GM18868 (cell line): ENCODE measurements at regions not wholly inside any gene's neighbourhood (a gene's known extent, or its start where the extent isn't known, plus 50 kb on each side); places are given as distances from the start of the nearest gene placed in this dataset.
A peak's percentile ranks its signal among the peaks of the same experiment; 100 is the strongest.
"Not testable (repeated sequence)": the region's sequence is repeated elsewhere in the genome, so short reads cannot be mapped to it uniquely, and the experiment has no call there.

Experiments
- ATAC-seq: cut with Tn5 transposase; IDR thresholded peaks from one replicate; pipeline ENCODE4 v1.9.1; 2021; ENCODE audit warnings: mild to moderate bottlenecking, moderate library complexity; ENCODE audit not compliant: unreplicated experiment

DNA sequence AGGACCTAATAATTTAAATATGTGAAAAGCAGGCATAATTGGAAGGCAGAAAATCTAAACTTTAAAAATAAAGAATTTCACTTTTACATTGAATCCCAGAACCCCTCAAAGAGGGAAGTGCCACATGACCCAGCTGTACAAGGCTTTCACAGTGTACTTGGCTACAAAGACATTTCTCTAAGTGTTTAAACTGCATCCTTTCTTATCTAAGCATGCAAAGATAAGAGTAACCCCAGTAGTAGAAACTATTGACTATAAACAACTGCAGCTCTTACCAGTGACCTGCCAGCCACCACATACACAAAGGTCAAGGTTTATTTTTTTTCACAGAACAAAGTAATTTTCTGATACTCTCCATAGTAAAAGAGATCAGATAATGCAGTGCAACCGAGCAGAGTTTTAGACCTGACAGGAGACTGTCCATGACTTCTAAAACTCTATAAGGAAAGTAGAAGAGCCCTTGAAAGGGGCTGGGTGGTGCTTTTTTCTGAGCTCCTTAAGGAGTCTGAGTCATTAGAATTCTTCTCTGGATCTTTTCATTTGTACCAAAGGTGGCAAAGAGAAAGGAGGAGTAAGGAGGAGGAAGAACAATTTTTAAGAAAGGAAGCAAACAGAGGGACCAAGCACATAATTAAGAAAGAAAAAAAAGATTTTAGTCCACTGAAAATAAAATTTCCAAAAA lies 750.6 kb downstream of the PRIM2 start:
- ATAC-seq = not testable (repeated sequence)

GRCh38 chr6:58073263-58073662 lies 755.8 kb downstream of the PRIM2 start:
- no peak for ATAC-seq

DNA sequence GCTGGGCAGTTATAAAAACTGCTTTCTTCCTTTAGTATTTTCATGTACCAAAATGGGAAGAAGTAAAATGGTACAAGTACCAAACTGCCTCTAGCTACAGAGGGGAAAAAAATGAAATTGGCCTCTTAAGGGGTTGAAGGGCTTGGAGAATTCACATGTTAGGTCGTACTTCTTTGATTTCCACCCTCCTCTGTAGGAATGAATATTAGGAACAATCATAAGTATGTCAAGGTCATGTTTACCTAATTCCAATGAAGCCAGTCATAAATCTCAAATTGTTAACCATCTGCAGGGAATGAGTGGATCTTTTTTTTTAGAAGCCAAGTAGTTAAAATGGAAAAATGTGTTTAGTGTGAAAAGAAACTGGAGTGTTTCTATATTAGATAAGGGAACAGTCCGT lies 772.6 kb downstream of the PRIM2 start:
- not testable (repeated sequence) for ATAC-seq

GRCh38 chr6:58097251-58097650 lies 779.8 kb downstream of the PRIM2 start:
- not testable (repeated sequence) for ATAC-seq

DNA sequence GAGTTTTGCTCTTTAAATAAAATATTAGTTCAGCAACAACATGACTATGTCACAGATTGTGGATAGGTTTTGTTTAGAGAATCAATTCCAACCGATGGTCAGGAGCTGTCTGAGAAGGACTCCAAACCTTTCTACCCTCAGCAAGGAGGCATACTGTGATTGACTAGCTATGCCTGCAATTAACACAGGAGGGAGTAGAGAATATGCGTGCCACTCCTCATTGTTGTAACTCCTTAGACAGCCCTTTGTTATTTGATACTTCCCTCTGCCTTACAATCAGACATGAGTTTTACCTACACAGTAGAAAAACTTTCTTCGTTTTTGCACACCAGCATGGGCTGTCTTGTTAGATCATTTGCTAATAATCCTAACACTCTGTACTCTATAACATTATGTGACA lies 796.5 kb downstream of the PRIM2 start:
- no peak for ATAC-seq

- not testable (repeated sequence) for ATAC-seq
These were observed 799.7 kb downstream of the PRIM2 start for GRCh38 chr6:58117162-58117561.

GRCh38 chr6:58121616-58122015 lies 804.2 kb downstream of the PRIM2 start:
- not testable (repeated sequence) for ATAC-seq

- ATAC-seq = not testable (repeated sequence)
These were observed 806.3 kb downstream of the PRIM2 start for GRCh38 chr6:58123770-58124169.

DNA sequence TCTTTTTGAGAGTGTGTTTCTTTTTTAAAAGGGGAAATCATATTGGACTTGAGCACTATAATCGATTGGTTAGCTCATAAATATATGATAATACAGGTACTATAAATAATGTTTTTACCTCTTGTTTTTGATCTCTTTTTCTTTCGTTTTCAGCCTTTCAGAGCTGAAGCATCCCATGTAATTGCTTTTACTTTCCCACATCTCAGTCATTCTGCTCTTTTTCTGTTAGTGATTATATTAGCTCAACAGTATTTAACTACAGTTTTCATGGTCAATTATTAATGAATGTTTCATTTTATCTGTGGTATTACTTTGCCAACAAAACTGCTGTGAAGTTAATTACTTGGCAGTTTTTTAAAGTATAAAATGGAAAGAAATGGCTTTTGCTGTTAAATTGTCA lies 811.1 kb downstream of the PRIM2 start:
- ATAC-seq = not testable (repeated sequence)

DNA sequence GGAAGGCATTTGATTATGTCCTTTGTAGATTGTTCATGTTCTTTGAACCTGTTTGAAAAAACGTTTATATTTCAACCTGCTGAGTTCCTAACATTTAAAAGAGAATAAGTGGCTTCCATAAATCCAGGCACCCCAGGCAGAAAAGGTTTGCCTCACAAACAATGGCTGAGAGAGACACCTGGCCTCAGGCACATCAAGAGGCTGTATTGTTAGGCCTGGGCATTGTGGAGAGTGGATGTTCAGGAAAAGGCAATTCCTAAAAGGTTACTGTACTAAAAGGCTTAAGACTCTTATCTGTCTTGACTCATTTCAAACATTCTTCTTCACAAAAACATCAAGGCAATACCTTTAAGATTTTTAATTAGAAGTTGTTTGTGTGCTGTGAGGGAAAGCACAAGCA lies 811.7 kb downstream of the PRIM2 start:
- ATAC-seq = not testable (repeated sequence)

DNA sequence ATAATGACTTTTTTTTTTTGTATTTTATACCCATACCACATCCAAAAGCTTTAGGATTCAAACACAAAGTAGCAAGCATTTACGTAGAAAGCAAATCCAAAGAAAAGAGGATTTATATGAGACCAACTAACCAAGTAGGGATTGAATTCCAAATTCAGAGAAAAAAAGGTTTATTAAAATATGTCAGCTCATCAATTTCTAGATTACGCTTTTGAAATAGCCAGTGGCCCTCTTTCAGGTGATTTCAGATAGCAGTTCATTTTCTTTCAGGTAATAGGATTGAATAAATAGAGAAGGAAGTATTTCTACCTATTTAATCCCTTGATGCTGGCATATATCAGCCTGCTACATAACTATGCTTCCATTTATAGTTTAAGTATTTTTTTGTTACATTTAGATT lies 822.3 kb downstream of the PRIM2 start:
- ATAC-seq = not testable (repeated sequence)

GRCh38 chr6:58171025-58171424 lies 853.6 kb downstream of the PRIM2 start:
- ATAC-seq = not testable (repeated sequence)

- peak; percentile 80 for ATAC-seq
These were observed 864.2 kb downstream of the PRIM2 start for GRCh38 chr6:58181557-58182065.

DNA sequence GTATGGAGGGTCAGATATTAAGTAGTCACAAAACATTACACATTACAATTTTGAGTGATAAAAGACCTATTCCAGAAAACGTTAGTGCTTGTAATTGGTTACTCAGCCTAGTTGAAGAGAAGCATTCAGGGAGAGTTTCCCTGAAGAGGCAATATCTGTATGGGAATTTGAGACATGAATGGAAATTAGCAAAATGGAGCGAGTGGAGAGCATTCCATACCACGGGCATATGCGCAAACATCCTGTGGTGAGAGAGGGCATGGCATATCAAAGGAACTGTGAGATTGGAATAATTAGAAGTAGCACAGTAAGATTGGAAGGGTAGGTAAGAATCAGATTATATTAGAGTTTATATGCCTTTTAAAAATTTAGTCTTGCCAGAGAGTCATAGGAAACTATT lies 867.9 kb downstream of the PRIM2 start:
- ATAC-seq = not testable (repeated sequence)

GRCh38 chr6:58193209-58193608 lies 875.8 kb downstream of the PRIM2 start:
- ATAC-seq = not testable (repeated sequence)

GRCh38 chr6:58198301-58198700 lies 880.9 kb downstream of the PRIM2 start:
- no peak for ATAC-seq

- ATAC-seq = not testable (repeated sequence)
These were observed 919.7 kb downstream of the PRIM2 start for GRCh38 chr6:58237124-58237523.

DNA sequence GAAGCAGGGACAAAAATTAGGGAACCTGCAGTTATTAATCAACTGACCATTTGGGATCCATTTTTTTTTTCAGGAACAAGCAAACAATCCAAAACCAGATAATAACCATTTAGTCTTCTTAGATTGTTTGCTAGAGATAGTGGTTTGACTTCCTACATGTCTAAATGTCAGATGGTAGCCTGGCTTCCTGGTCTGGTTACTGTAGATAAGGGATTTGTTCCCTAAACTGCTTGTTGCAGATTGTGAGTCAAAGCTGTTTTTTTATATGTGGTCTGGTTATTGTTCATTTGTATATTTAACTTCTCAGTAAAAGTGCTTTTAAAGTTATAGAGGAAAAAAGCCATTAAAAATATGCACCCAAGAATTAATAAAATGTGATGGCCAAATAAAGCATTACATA lies 921.0 kb downstream of the PRIM2 start:
- not testable (repeated sequence) for ATAC-seq

DNA sequence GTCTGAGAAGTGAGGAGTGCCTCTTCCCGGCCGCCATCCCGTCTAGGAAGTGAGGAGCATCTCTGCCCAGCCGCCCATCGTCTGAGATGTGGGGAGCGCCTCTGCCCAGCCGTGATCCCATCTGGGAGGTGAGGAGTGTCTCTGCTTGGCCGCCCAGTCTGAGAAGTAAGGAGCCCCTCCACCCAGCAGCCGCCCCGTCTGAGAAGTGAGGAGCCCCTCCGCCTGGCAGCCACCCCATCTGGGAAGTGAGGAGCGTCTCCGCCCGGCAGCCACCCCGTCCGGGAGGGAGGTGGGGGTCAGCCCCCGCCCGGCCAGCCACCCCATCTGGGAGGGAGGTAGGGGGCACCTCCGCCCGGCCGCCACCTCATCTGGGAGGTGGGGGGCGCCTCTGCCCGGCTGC lies 940.2 kb downstream of the PRIM2 start:
- not testable (repeated sequence) for ATAC-seq

GRCh38 chr6:58290177-58290576 lies 972.7 kb downstream of the PRIM2 start:
- no peak for ATAC-seq

DNA sequence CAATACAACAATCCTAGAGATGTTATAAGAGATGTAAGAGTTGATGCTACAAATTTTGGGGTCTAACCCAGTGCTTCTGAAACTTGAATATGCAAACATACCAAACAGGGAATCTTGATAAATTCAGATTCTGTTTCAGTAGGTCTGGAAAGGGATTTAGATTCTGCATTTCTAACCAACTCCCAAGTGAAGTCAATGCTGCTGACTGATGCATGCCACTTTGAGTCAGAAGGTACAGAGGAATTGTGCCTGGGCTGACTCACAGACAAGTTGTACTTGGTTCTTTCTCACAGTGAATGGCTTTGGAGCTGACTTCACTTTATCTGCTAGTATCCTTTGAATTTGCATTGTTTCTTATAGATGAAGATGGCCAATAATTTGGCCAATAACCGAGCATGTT lies 973.9 kb downstream of the PRIM2 start:
- ATAC-seq = not testable (repeated sequence)

DNA sequence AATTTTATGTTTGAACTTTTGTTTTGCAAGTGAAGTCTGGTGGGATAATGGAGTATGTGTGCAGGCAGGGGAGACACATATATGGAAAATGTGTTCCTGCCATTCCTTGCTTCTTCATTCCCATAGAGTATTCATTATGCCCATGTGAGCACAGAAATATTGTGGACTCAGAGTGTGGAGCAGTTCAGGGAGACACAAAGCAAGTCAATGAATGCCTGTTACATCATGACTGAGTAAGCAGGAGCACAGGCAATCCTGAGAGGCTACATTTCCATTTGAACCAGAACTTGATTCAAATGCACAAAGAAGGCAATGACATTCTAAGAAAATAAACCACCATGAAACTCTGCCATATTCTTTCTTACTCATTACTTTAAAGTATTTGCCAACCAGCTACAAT lies 990.5 kb downstream of the PRIM2 start:
- ATAC-seq = not testable (repeated sequence)

GRCh38 chr6:58332108-58332507 lies 1014.7 kb downstream of the PRIM2 start:
- ATAC-seq = not testable (repeated sequence)
